ENCODE measurements at regions not wholly inside any gene's neighbourhood (a gene's known extent, or its start where the extent isn't known, plus 50 kb on each side); places are given as distances from the start of the nearest gene placed in this dataset.

GRCh38 chr15:47607695-47608094 lies 109.6 kb upstream of the SEMA6D start:
- Histone ChIP-seq H3K4me3 (ENCODE audit: insufficient read depth, low read depth, low read length) (no peak overlapping the region), H3K36me3 (replicated peaks; ENCODE audit: control insufficient read depth, insufficient read depth, low read length) (no peaks in the 10 kb centered on the region), H3K27me3 (ENCODE audit: control insufficient read depth, insufficient read depth, low read length) (no peaks in the 10 kb centered on the region)
- DNase-seq, result no peak

- no peaks in the 10 kb centered on the region for H3K27me3 ChIP-seq (ENCODE audit: control insufficient read depth, insufficient read depth, low read length)
- no peaks in the 10 kb centered on the region for H3K36me3 ChIP-seq (replicated peaks; ENCODE audit: control insufficient read depth, insufficient read depth, low read length)
- DNase-seq, result no peak
- H3K4me3 ChIP-seq (ENCODE audit: insufficient read depth, low read depth, low read length), result no peak overlapping the region
Measured at GRCh38 chr15:47609693-47610092, 107.6 kb upstream of the SEMA6D start.

DNA sequence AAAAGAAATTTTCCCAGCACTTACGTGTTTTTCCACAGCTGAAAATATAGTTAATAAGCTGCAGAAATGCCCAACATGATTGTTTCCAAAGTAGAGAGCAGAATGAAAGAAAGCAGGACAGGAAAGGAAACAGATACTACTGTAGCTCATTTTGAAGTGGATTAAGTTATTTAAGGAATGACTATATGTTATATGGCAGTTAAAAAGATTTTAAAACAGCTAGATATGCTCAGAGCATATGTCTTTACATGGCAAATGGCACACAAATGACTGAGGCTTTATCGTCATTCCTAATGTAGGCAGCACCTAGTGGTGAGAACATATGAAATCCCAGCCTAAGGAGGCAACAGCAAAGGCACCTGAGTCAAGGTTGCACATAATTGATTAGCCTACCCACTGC lies 106.6 kb upstream of the SEMA6D start:
- no peaks in the 10 kb centered on the region for H3K27me3 ChIP-seq (ENCODE audit: control insufficient read depth, insufficient read depth, low read length)
- no peak for DNase-seq
- no peaks in the 10 kb centered on the region for H3K36me3 ChIP-seq (replicated peaks; ENCODE audit: control insufficient read depth, insufficient read depth, low read length)
- no peak overlapping the region for H3K4me3 ChIP-seq (ENCODE audit: insufficient read depth, low read depth, low read length)

- no peaks in the 10 kb centered on the region for H3K27me3 ChIP-seq (ENCODE audit: control insufficient read depth, insufficient read depth, low read length)
- H3K4me3 ChIP-seq (ENCODE audit: insufficient read depth, low read depth, low read length), result no peak overlapping the region
- H3K36me3 ChIP-seq (replicated peaks; ENCODE audit: control insufficient read depth, insufficient read depth, low read length), result no peaks in the 10 kb centered on the region
- DNase-seq, result no peak
Measured at GRCh38 chr15:47614360-47615011, 102.8 kb upstream of the SEMA6D start.

GRCh38 chr15:47616876-47617275 lies 100.4 kb upstream of the SEMA6D start:
- no peak for DNase-seq
- no peaks in the 10 kb centered on the region for H3K36me3 ChIP-seq (replicated peaks; ENCODE audit: control insufficient read depth, insufficient read depth, low read length)
- H3K27me3 ChIP-seq (ENCODE audit: control insufficient read depth, insufficient read depth, low read length), result no peaks in the 10 kb centered on the region
- H3K4me3 ChIP-seq (ENCODE audit: insufficient read depth, low read depth, low read length), result no peak overlapping the region

- Histone ChIP-seq H3K4me3 (ENCODE audit: insufficient read depth, low read depth, low read length) (no peak overlapping the region), H3K27me3 (ENCODE audit: control insufficient read depth, insufficient read depth, low read length) (no peaks in the 10 kb centered on the region), H3K36me3 (replicated peaks; ENCODE audit: control insufficient read depth, insufficient read depth, low read length) (no peaks in the 10 kb centered on the region)
- DNase-seq, result no peak
Measured at GRCh38 chr15:47618241-47618640, 99.1 kb upstream of the SEMA6D start.

- H3K4me3 ChIP-seq (ENCODE audit: insufficient read depth, low read depth, low read length), result no peak overlapping the region
- no peaks in the 10 kb centered on the region for H3K36me3 ChIP-seq (replicated peaks; ENCODE audit: control insufficient read depth, insufficient read depth, low read length)
- DNase-seq, result no peak
- H3K27me3 ChIP-seq (ENCODE audit: control insufficient read depth, insufficient read depth, low read length), result no peaks in the 10 kb centered on the region
Measured at GRCh38 chr15:47620960-47621681, 96.2 kb upstream of the SEMA6D start.

DNA sequence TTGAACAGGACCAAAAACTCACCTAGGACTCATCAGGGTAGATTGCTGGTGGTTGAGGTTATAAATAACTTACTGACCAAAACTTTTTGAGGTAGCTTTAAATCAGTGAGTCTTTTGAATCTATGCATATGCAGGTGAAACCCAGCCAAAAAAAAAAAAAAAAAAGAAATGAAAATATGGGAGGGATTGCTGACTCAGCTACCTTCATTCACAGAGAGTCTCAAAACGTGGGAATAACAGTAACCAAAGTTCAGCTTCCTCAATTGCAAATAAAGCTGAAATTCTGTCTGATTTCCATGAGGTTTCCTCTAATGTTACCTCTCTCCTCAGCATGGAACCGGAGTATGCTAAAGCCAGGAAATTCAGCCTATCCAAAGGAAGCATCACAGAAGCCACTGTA lies 95.2 kb upstream of the SEMA6D start:
- no peak for DNase-seq
- Histone ChIP-seq H3K4me3 (ENCODE audit: insufficient read depth, low read depth, low read length) (no peak overlapping the region), H3K36me3 (replicated peaks; ENCODE audit: control insufficient read depth, insufficient read depth, low read length) (no peaks in the 10 kb centered on the region), H3K27me3 (ENCODE audit: control insufficient read depth, insufficient read depth, low read length) (no peaks in the 10 kb centered on the region)

- no peak for DNase-seq
- Histone ChIP-seq H3K27me3 (ENCODE audit: control insufficient read depth, insufficient read depth, low read length) (no peaks in the 10 kb centered on the region), H3K36me3 (replicated peaks; ENCODE audit: control insufficient read depth, insufficient read depth, low read length) (no peaks in the 10 kb centered on the region), H3K4me3 (ENCODE audit: insufficient read depth, low read depth, low read length) (no peak overlapping the region)
Measured at GRCh38 chr15:47624503-47624902, 92.8 kb upstream of the SEMA6D start.

- DNase-seq, result no peak
- Histone ChIP-seq H3K27me3 (ENCODE audit: control insufficient read depth, insufficient read depth, low read length) (no peaks in the 10 kb centered on the region), H3K36me3 (replicated peaks; ENCODE audit: control insufficient read depth, insufficient read depth, low read length) (no peaks in the 10 kb centered on the region), H3K4me3 (ENCODE audit: insufficient read depth, low read depth, low read length) (no peak overlapping the region)
Measured at GRCh38 chr15:47639042-47639441, 78.3 kb upstream of the SEMA6D start.

DNA sequence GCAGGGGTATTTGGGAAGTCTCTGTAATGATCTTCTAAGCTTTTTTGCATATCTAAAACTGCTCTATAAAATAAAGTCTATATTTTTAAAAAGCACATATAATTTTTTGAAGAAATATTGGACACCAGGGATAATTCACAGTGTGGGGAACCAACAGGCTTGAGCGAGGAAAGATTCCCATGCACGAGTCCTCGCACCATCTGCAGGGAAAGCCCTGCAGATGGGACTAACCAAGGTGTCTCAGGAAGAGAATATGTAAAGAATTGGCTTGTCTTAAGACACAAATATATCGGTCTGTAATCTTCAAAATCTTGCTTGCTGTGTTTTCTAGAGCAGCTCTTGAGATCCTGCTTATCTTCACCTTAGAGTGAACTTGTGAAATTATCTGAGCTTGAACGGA lies 77.2 kb upstream of the SEMA6D start:
- no peak for DNase-seq
- Histone ChIP-seq H3K4me3 (ENCODE audit: insufficient read depth, low read depth, low read length) (no peak overlapping the region), H3K36me3 (replicated peaks; ENCODE audit: control insufficient read depth, insufficient read depth, low read length) (no peaks in the 10 kb centered on the region), H3K27me3 (ENCODE audit: control insufficient read depth, insufficient read depth, low read length) (no peaks in the 10 kb centered on the region)

DNA sequence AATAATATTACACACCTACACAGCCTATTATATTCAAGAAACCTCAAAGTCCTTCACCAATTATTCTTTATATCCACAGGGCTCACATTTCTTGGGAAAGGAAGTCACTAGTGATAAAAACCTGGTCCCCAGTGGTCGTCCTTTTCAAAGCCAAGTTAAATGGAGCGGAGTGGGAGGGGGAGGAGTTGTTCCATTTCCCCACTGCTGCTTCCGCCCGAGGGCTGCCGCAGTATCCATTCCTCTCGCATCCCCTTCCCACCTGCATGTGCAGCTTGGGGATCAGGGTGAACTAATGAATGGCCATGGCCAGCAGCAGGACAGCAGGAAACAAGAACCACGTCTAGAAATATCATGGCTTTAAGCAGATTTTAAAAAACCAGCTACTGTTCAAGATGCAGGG lies 76.4 kb upstream of the SEMA6D start:
- no peaks in the 10 kb centered on the region for H3K27me3 ChIP-seq (ENCODE audit: control insufficient read depth, insufficient read depth, low read length)
- H3K4me3 ChIP-seq (ENCODE audit: insufficient read depth, low read depth, low read length), result no peak overlapping the region
- DNase-seq, result no peak
- H3K36me3 ChIP-seq (replicated peaks; ENCODE audit: control insufficient read depth, insufficient read depth, low read length), result no peaks in the 10 kb centered on the region

GRCh38 chr15:47644722-47645121 lies 72.6 kb upstream of the SEMA6D start:
- Histone ChIP-seq H3K36me3 (replicated peaks; ENCODE audit: control insufficient read depth, insufficient read depth, low read length) (no peaks in the 10 kb centered on the region), H3K4me3 (ENCODE audit: insufficient read depth, low read depth, low read length) (no peak overlapping the region), H3K27me3 (ENCODE audit: control insufficient read depth, insufficient read depth, low read length) (no peaks in the 10 kb centered on the region)
- no peak for DNase-seq

- H3K36me3 ChIP-seq (replicated peaks; ENCODE audit: control insufficient read depth, insufficient read depth, low read length), result no peaks in the 10 kb centered on the region
- no peaks in the 10 kb centered on the region for H3K27me3 ChIP-seq (ENCODE audit: control insufficient read depth, insufficient read depth, low read length)
- DNase-seq, result no peak
- H3K4me3 ChIP-seq (ENCODE audit: insufficient read depth, low read depth, low read length), result no peak overlapping the region
Measured at GRCh38 chr15:47650564-47650963, 66.7 kb upstream of the SEMA6D start.

- Histone ChIP-seq H3K27me3 (ENCODE audit: control insufficient read depth, insufficient read depth, low read length) (no peaks in the 10 kb centered on the region), H3K36me3 (replicated peaks; ENCODE audit: control insufficient read depth, insufficient read depth, low read length) (no peaks in the 10 kb centered on the region), H3K4me3 (ENCODE audit: insufficient read depth, low read depth, low read length) (no peak overlapping the region)
- DNase-seq, result no peak
Measured at GRCh38 chr15:47652328-47652727, 65.0 kb upstream of the SEMA6D start.

Data from H7 (cell line).